Activated CD4-positive, alpha-beta T cell treated with anti-CD3 and anti-CD28 coated beads for 36 hours (primary cell): ENCODE measurements at regions not wholly inside any gene's neighbourhood (a gene's known extent, or its start where the extent isn't known, plus 50 kb on each side); places are given as distances from the start of the nearest gene placed in this dataset.

ENCODE experiments used
- ATAC-seq: fragments of 200-7000 bp; cut with Tn5 transposase; one replicate; pipeline ENCODE4 v1.10.0; 2021; ENCODE audit warnings: mild to moderate bottlenecking, moderate library complexity
- CTCF ChIA-PET: fragments of 350-600 bp; sonication (Branson Sonifier 250); formaldehyde crosslinking; loops from one replicate; lab custom pipeline; 2021; ENCODE audit warnings: antibody characterized with exemption; lab: Charles Lee
- POLR2A ChIA-PET: fragments of 350-600 bp; sonication (Branson Sonifier 250); formaldehyde crosslinking; loops from one replicate; lab custom pipeline; 2021; ENCODE audit warnings: antibody characterized with exemption, inconsistent platforms; lab: Charles Lee
- DNase-seq: peaks from one replicate; pipeline ENCODE4 v3.0.0-alpha.2; 2020
- H3K27ac Mint-ChIP-seq: one replicate; pipeline ENCODE4 v1.8.0; 2021; ENCODE audit warnings: mixed read lengths
- H3K27me3 Mint-ChIP-seq: one replicate; pipeline ENCODE4 v1.8.0; 2021; ENCODE audit warnings: mixed read lengths
- H3K36me3 Mint-ChIP-seq: one replicate; pipeline ENCODE4 v1.8.0; 2021; ENCODE audit warnings: low read depth, mixed read lengths
- H3K4me1 Mint-ChIP-seq: one replicate; pipeline ENCODE4 v1.8.0; 2021; ENCODE audit warnings: mixed read lengths
- H3K4me3 Mint-ChIP-seq: one replicate; pipeline ENCODE4 v1.8.0; 2021; ENCODE audit warnings: mild to moderate bottlenecking, moderate library complexity, mixed read lengths
- H3K9me3 Mint-ChIP-seq: one replicate; pipeline ENCODE4 v1.8.0; 2021; ENCODE audit warnings: low read depth, mixed read lengths
- intact Hi-C, 2 experiments: fragments of 100-400 bp; cut with DNase I in 1 of 2; cut with micrococcal nuclease in 1 of 2; formaldehyde crosslinking; loops; one replicate each; pipeline versions ENCODE4 v1.14.2 to v1.15.1; 2022 to 2024; cut with DNase I, micrococcal nuclease

- CTCF ChIA-PET = no interaction called here
- no peak for DNase-seq
- POLR2A ChIA-PET = no interaction called here
- Mint-ChIP-seq H3K27ac (no peak overlapping the region), H3K4me1 (no peaks in the 10 kb centered on the region), H3K4me3 (no peak overlapping the region), H3K27me3 (no peaks in the 10 kb centered on the region), H3K9me3 (no peaks in the 10 kb centered on the region), H3K36me3 (no peaks in the 10 kb centered on the region)
- intact Hi-C loops = no loop called here
- ATAC-seq = no peak
Observed at GRCh38 chr15:31151301-31152233, 50.0 kb upstream of the TRPM1 start.

GRCh38 chr15:31153531-31153930 lies 52.0 kb upstream of the TRPM1 start:
- intact Hi-C loops = no loop called here
- no peak for DNase-seq
- no peak overlapping the region for H3K27ac Mint-ChIP-seq
- H3K4me1 Mint-ChIP-seq = no peaks in the 10 kb centered on the region
- H3K27me3 Mint-ChIP-seq = no peaks in the 10 kb centered on the region
- ChIA-PET CTCF (no interaction called here), POLR2A (no interaction called here)
- ATAC-seq = no peak
- H3K9me3 Mint-ChIP-seq = no peaks in the 10 kb centered on the region
- no peak overlapping the region for H3K4me3 Mint-ChIP-seq
- H3K36me3 Mint-ChIP-seq = no peaks in the 10 kb centered on the region

GRCh38 chr15:31155151-31155550 lies 53.6 kb upstream of the TRPM1 start:
- CTCF ChIA-PET = no interaction called here
- H3K27ac Mint-ChIP-seq = no peak overlapping the region
- no peaks in the 10 kb centered on the region for H3K27me3 Mint-ChIP-seq
- POLR2A ChIA-PET = no interaction called here
- no peaks in the 10 kb centered on the region for H3K9me3 Mint-ChIP-seq
- H3K36me3 Mint-ChIP-seq = no peaks in the 10 kb centered on the region
- DNase-seq (no peak), ATAC-seq (no peak)
- no peak overlapping the region for H3K4me3 Mint-ChIP-seq
- intact Hi-C loops = no loop called here
- no peaks in the 10 kb centered on the region for H3K4me1 Mint-ChIP-seq

GRCh38 chr15:31156226-31156625 lies 54.7 kb upstream of the TRPM1 start:
- Mint-ChIP-seq H3K27ac (no peak overlapping the region), H3K36me3 (no peaks in the 10 kb centered on the region), H3K4me3 (no peak overlapping the region), H3K4me1 (no peaks in the 10 kb centered on the region), H3K9me3 (no peaks in the 10 kb centered on the region), H3K27me3 (no peaks in the 10 kb centered on the region)
- CTCF ChIA-PET = interaction anchor here (1.1 kb wide), 1 partner anchor 28 kb away, joined by 5 read pairs; no protein-coding TSS in a partner anchor
- no peak for DNase-seq
- ATAC-seq = no peak
- intact Hi-C loops = no loop called here
- POLR2A ChIA-PET = no interaction called here

GRCh38 chr15:31156808-31157207 lies 55.3 kb upstream of the TRPM1 start:
- POLR2A ChIA-PET = no interaction called here
- intact Hi-C loops = no loop called here

GRCh38 chr15:31157644-31158069 lies 56.1 kb upstream of the TRPM1 start:
- POLR2A ChIA-PET = no interaction called here
- Mint-ChIP-seq H3K36me3 (no peaks in the 10 kb centered on the region), H3K4me3 (no peak overlapping the region), H3K4me1 (no peaks in the 10 kb centered on the region), H3K27ac (no peak overlapping the region), H3K27me3 (no peaks in the 10 kb centered on the region), H3K9me3 (no peaks in the 10 kb centered on the region)
- ATAC-seq (no peak), DNase-seq (no peak)
- intact Hi-C loops = no loop called here
- CTCF ChIA-PET = no interaction called here

More at GRCh38 chr15:31156808-31157207, 55.3 kb upstream of the TRPM1 start:
- H3K9me3 Mint-ChIP-seq = no peaks in the 10 kb centered on the region
- H3K27me3 Mint-ChIP-seq = no peaks in the 10 kb centered on the region
- DNase-seq (no peak), ATAC-seq (no peak)
- CTCF ChIA-PET = interaction anchor here (1.1 kb wide), 1 partner anchor 28 kb away, joined by 5 read pairs; no protein-coding TSS in a partner anchor
- no peaks in the 10 kb centered on the region for H3K36me3 Mint-ChIP-seq
- H3K4me1 Mint-ChIP-seq = no peaks in the 10 kb centered on the region
- H3K4me3 Mint-ChIP-seq = no peak overlapping the region
- H3K27ac Mint-ChIP-seq = no peak overlapping the region

- peaks cover 2% of the 10 kb centered on the region for H3K27me3 Mint-ChIP-seq
- ATAC-seq (no peak), DNase-seq (no peak)
- CTCF ChIA-PET = no interaction called here
- no peak overlapping the region for H3K4me3 Mint-ChIP-seq
- H3K36me3 Mint-ChIP-seq = no peaks in the 10 kb centered on the region
- POLR2A ChIA-PET = no interaction called here
- intact Hi-C loops = no loop called here
- no peak overlapping the region for H3K27ac Mint-ChIP-seq
- no peaks in the 10 kb centered on the region for H3K9me3 Mint-ChIP-seq
- H3K4me1 Mint-ChIP-seq = no peaks in the 10 kb centered on the region
Observed at GRCh38 chr15:31158858-31159569, 57.5 kb upstream of the TRPM1 start.

GRCh38 chr15:31159837-31160236 lies 58.3 kb upstream of the TRPM1 start:
- no peak for DNase-seq
- Mint-ChIP-seq H3K4me3 (no peak overlapping the region), H3K9me3 (no peaks in the 10 kb centered on the region), H3K27me3 (peaks cover 2% of the 10 kb centered on the region), H3K36me3 (no peaks in the 10 kb centered on the region), H3K4me1 (no peaks in the 10 kb centered on the region), H3K27ac (no peak overlapping the region)
- POLR2A ChIA-PET = no interaction called here
- CTCF ChIA-PET = no interaction called here
- intact Hi-C loops = no loop called here
- ATAC-seq = no peak

- CTCF ChIA-PET = no interaction called here
- no peaks in the 10 kb centered on the region for H3K9me3 Mint-ChIP-seq
- intact Hi-C loops = no loop called here
- POLR2A ChIA-PET = no interaction called here
- H3K4me1 Mint-ChIP-seq = no peaks in the 10 kb centered on the region
- H3K27me3 Mint-ChIP-seq = peaks cover 2% of the 10 kb centered on the region
- DNase-seq (no peak), ATAC-seq (no peak)
- H3K27ac Mint-ChIP-seq = no peak overlapping the region
- H3K4me3 Mint-ChIP-seq = no peak overlapping the region
- H3K36me3 Mint-ChIP-seq = no peaks in the 10 kb centered on the region
Observed at GRCh38 chr15:31160297-31160696, 58.8 kb upstream of the TRPM1 start.

GRCh38 chr15:31160740-31161495 lies 59.4 kb upstream of the TRPM1 start:
- CTCF ChIA-PET = interaction anchor here (1.0 kb wide), 1 partner anchor 32 kb away, joined by 4 read pairs; no protein-coding TSS in a partner anchor
- no peak overlapping the region for H3K27ac Mint-ChIP-seq
- intact Hi-C loops = no loop called here
- no peak for ATAC-seq
- no peak for DNase-seq
- no peaks in the 10 kb centered on the region for H3K36me3 Mint-ChIP-seq
- POLR2A ChIA-PET = no interaction called here
- H3K4me1 Mint-ChIP-seq = no peaks in the 10 kb centered on the region
- no peaks in the 10 kb centered on the region for H3K9me3 Mint-ChIP-seq
- H3K27me3 Mint-ChIP-seq = peaks cover 2% of the 10 kb centered on the region
- no peak overlapping the region for H3K4me3 Mint-ChIP-seq

- DNase-seq (no peak), ATAC-seq (no peak)
- no peak overlapping the region for H3K4me3 Mint-ChIP-seq
- intact Hi-C loops = no loop called here
- no peaks in the 10 kb centered on the region for H3K9me3 Mint-ChIP-seq
- H3K4me1 Mint-ChIP-seq = no peaks in the 10 kb centered on the region
- H3K27me3 Mint-ChIP-seq = peaks cover 2% of the 10 kb centered on the region
- H3K27ac Mint-ChIP-seq = no peak overlapping the region
- POLR2A ChIA-PET = no interaction called here
- CTCF ChIA-PET = interaction anchor here (1.0 kb wide), 1 partner anchor 33 kb away, joined by 4 read pairs; no protein-coding TSS in a partner anchor
- H3K36me3 Mint-ChIP-seq = no peaks in the 10 kb centered on the region
Observed at GRCh38 chr15:31161951-31162350, 60.4 kb upstream of the TRPM1 start.
